HCT116 (cell line): ENCODE measurements at regions not wholly inside any gene's neighbourhood (a gene's known extent, or its start where the extent isn't known, plus 50 kb on each side); places are given as distances from the start of the nearest gene placed in this dataset.

ENCODE experiments used
- ATAC-seq: fragments of 200-7000 bp; cut with Tn5 transposase; 2 replicates; pipeline ENCODE4 v1.9.1; 2020; ENCODE audit warnings: mild to moderate bottlenecking, moderate library complexity
- BruUV-seq: library from RNA; stranded (reverse); fragments of 400-500 nt; replicated peaks from 2 replicates; lab custom pipeline; 2021; lab: Mats Ljungman, UMichigan
- CTCF ChIA-PET: fragments of 300-600 bp; sonication (Branson Sonifier 250); formaldehyde crosslinking; loops from one replicate; lab custom pipeline; 2021; ENCODE audit warnings: antibody characterized with exemption; lab: Charles Lee
- POLR2A ChIA-PET: fragments of 300-600, 350-600 bp; sonication (Branson Sonifier 250); formaldehyde crosslinking; loops from one replicate; lab custom pipeline; 2021; ENCODE audit warnings: antibody characterized with exemption; lab: Charles Lee
- RAD21 ChIA-PET, 2 experiments: fragments of 300-600 bp; sonication (Branson Sonifier 250); formaldehyde crosslinking; loops; one replicate each; lab custom pipeline; 2023; ENCODE audit warnings: low total read pairs in 2 of 2; ENCODE audit not compliant: uncharacterized antibody in 2 of 2, unreplicated experiment in 2 of 2, low non-redundant PET in 1 of 2; lab: Charles Lee
- DNase-seq: peaks from one replicate; pipeline ENCODE4 v3.0.0-alpha.2; 2010; ENCODE audit warnings: low read depth, low spot score
- H2AFZ ChIP-seq: fragments of 200-600 bp; shearing (Covaris generic), sonication (generic); 2 replicates; pipeline ENCODE4 v1.6.1; 2017; ENCODE audit warnings: low read depth, mixed run types, mixed read lengths, antibody characterized with exemption, low read length; ENCODE audit not compliant: poor library complexity, severe bottlenecking
- H3K27ac ChIP-seq: 2 replicates; pipeline ENCODE4 v1.5.1; 2012; ENCODE audit warnings: low read depth, low read length
- H3K27me3 ChIP-seq: fragments of 200-600 bp; sonication (generic); 2 replicates; pipeline ENCODE4 v1.6.1; 2016; ENCODE audit warnings: mixed run types, low read length, mixed read lengths; ENCODE audit not compliant: insufficient read depth
- H3K36me3 ChIP-seq, 2 experiments: fragments of 200-500 bp in 1 of 2; fragments of 200-600 bp in 1 of 2; sonication (Bioruptor generic) in 1 of 2; sonication (generic) in 1 of 2; 2 replicates each; pipeline versions ENCODE4 v1.5.1 to v1.6.1; 2014 to 2016; ENCODE audit warnings: low read length in 2 of 2, inconsistent platforms in 1 of 2, mixed read lengths in 1 of 2, mixed run types in 1 of 2; ENCODE audit not compliant: insufficient read depth in 2 of 2, control insufficient read depth in 1 of 2
- H3K4me1 ChIP-seq, 2 experiments: fragments of 200-600 bp in 1 of 2; sonication (generic) in 1 of 2; 2 replicates each; pipeline versions ENCODE4 v1.5.1 to v1.6.1; 2012 to 2017; ENCODE audit warnings: low read length in 2 of 2, inconsistent platforms in 1 of 2, mild to moderate bottlenecking in 1 of 2, mixed read lengths in 1 of 2, mixed run types in 1 of 2, moderate library complexity in 1 of 2; ENCODE audit not compliant: insufficient read depth in 2 of 2, control insufficient read depth in 1 of 2
- H3K4me2 ChIP-seq: fragments of 200-600 bp; sonication (generic); 2 replicates; pipeline ENCODE4 v1.6.1; 2017; ENCODE audit warnings: mixed run types, low read length, mixed read lengths
- H3K4me3 ChIP-seq, 2 experiments: fragments of 200-600 bp in 1 of 2; sonication (generic) in 1 of 2; replicated peaks in 1 of 2; 2 replicates each; pipeline ENCODE4 v1.5.1; 2011 to 2016; ENCODE audit warnings: low read length in 2 of 2, control low read depth in 1 of 2, low read depth in 1 of 2, mild to moderate bottlenecking in 1 of 2, mixed read lengths in 1 of 2, mixed run types in 1 of 2
- H3K79me2 ChIP-seq: fragments of 200-600 bp; sonication (generic); 2 replicates; pipeline ENCODE4 v1.6.1; 2017; ENCODE audit warnings: mild to moderate bottlenecking, mixed run types, low read length, moderate library complexity, mixed read lengths; ENCODE audit not compliant: insufficient read depth
- H3K9ac ChIP-seq: fragments of 200-600 bp; sonication (generic); 2 replicates; pipeline ENCODE4 v1.6.1; 2016; ENCODE audit warnings: low read length, mixed read lengths
- H3K9me2 ChIP-seq: fragments of 200-600 bp; sonication (generic), shearing (Covaris generic); 2 replicates; pipeline ENCODE4 v1.6.1; 2017; ENCODE audit warnings: mixed run types, mild to moderate bottlenecking, moderate library complexity; ENCODE audit not compliant: insufficient read depth
- H3K9me3 ChIP-seq, 2 experiments: fragments of 200-500 bp in 1 of 2; fragments of 200-600 bp in 1 of 2; sonication (Bioruptor generic) in 1 of 2; sonication (generic) in 1 of 2; 2 replicates each; pipeline ENCODE4 v1.6.1; 2014 to 2017; ENCODE audit warnings: low read length in 2 of 2, mixed read lengths in 2 of 2, inconsistent platforms in 1 of 2, low read depth in 1 of 2, mild to moderate bottlenecking in 1 of 2, mixed run types in 1 of 2, moderate library complexity in 1 of 2; ENCODE audit not compliant: control insufficient read depth in 1 of 2, insufficient read depth in 1 of 2
- H4K20me1 ChIP-seq: fragments of 200-600 bp; sonication (generic), shearing (Covaris generic); 2 replicates; pipeline ENCODE4 v1.6.1; 2017; ENCODE audit warnings: mixed run types, mild to moderate bottlenecking, moderate library complexity; ENCODE audit not compliant: insufficient read depth
- CBX3 ChIP-seq: IDR thresholded peaks from 2 replicates; pipeline ENCODE4 v1.6.1; 2012; ENCODE audit warnings: low read depth
- YY1 ChIP-seq: IDR thresholded peaks from 2 replicates; pipeline ENCODE4 v1.6.1; 2011; ENCODE audit warnings: low read length, low read depth, moderate library complexity, mild to moderate bottlenecking; ENCODE audit not compliant: insufficient replicate concordance; ENCODE audit errors: extremely low read depth
- intact Hi-C: fragments of 100-400 bp; cut with micrococcal nuclease; formaldehyde crosslinking; loops from 2 replicates; pipeline ENCODE4 v1.10.0; 2022
- TF ChIP-seq, protein P1 (sequence below): IDR thresholded peaks from 2 replicates; pipeline ENCODE4 v1.6.1; 2011; ENCODE audit warnings: mild to moderate bottlenecking, low read length, moderate library complexity; ENCODE audit not compliant: insufficient replicate concordance; ENCODE audit errors: extremely low read depth
- TF ChIP-seq, protein P2 (sequence below), 3 experiments: fragments of 200-600 bp in 1 of 3; sonication (generic) in 1 of 3; IDR thresholded peaks in 2 of 3; conservative IDR thresholded peaks in 1 of 3; 2 replicates each; pipeline ENCODE4 v1.5.1; 2012 to 2017; ENCODE audit warnings: low read depth in 2 of 3, low read length in 2 of 3, antibody characterized with exemption in 1 of 3, borderline replicate concordance in 1 of 3, control low read depth in 1 of 3, mild to moderate bottlenecking in 1 of 3, mixed read lengths in 1 of 3, mixed run types in 1 of 3, moderate library complexity in 1 of 3; ENCODE audit not compliant: insufficient read depth in 1 of 3
- TF ChIP-seq, protein P3 (sequence below): IDR thresholded peaks from 2 replicates; pipeline ENCODE4 v1.6.1; 2012
- TF ChIP-seq, protein P4 (sequence below): IDR thresholded peaks from 2 replicates; pipeline ENCODE4 v1.6.1; 2012; ENCODE audit warnings: low read depth
- TF ChIP-seq, protein P5 (sequence below): IDR thresholded peaks from 2 replicates; pipeline ENCODE4 v1.6.1; 2012

DNA sequence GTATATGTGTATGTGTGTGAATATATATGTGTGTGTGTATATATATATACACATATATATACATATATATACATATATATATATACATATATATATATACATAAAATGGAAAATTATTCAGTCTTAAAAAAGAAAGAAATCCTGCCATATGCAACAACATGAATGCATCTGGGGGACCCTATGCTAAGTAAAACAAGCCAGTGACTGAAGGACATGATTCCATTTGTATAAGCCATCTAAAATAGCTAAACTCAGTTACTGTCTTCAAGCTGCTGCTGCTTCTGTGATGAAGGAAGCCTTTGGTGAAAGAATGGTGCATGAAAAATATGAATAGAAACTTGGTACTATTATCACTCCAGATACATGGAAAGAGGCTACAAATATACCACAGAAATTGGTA is 118.6 kb downstream of the ATXN7L3B start:
- Histone ChIP-seq H2AFZ (no peak overlapping the region), H4K20me1 (no peaks in the 10 kb centered on the region), H3K9me2 (no peaks in the 10 kb centered on the region), H3K9me3 (no peaks in the 10 kb centered on the region), H3K4me3 (no peak overlapping the region), H3K4me2 (no peak overlapping the region), H3K36me3 (no peaks in the 10 kb centered on the region), H3K79me2 (no peaks in the 10 kb centered on the region), H3K4me1 (no peaks in the 10 kb centered on the region), H3K27me3 (no peaks in the 10 kb centered on the region), H3K27ac (no peak overlapping the region), H3K9ac (no peak overlapping the region)
- no TSS peak for BruUV-seq
- RAD21 ChIA-PET: no interaction called here
- no peak for ATAC-seq
- POLR2A ChIA-PET: no interaction called here
- intact Hi-C loops: no loop called here
- CTCF ChIA-PET: no interaction called here
- TF ChIP-seq, protein P1, sequence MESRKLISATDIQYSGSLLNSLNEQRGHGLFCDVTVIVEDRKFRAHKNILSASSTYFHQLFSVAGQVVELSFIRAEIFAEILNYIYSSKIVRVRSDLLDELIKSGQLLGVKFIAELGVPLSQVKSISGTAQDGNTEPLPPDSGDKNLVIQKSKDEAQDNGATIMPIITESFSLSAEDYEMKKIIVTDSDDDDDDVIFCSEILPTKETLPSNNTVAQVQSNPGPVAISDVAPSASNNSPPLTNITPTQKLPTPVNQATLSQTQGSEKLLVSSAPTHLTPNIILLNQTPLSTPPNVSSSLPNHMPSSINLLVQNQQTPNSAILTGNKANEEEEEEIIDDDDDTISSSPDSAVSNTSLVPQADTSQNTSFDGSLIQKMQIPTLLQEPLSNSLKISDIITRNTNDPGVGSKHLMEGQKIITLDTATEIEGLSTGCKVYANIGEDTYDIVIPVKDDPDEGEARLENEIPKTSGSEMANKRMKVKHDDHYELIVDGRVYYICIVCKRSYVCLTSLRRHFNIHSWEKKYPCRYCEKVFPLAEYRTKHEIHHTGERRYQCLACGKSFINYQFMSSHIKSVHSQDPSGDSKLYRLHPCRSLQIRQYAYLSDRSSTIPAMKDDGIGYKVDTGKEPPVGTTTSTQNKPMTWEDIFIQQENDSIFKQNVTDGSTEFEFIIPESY: no peak
- TF ChIP-seq YY1 (no peak), CBX3 (no peak)
- TF ChIP-seq, protein P2, sequence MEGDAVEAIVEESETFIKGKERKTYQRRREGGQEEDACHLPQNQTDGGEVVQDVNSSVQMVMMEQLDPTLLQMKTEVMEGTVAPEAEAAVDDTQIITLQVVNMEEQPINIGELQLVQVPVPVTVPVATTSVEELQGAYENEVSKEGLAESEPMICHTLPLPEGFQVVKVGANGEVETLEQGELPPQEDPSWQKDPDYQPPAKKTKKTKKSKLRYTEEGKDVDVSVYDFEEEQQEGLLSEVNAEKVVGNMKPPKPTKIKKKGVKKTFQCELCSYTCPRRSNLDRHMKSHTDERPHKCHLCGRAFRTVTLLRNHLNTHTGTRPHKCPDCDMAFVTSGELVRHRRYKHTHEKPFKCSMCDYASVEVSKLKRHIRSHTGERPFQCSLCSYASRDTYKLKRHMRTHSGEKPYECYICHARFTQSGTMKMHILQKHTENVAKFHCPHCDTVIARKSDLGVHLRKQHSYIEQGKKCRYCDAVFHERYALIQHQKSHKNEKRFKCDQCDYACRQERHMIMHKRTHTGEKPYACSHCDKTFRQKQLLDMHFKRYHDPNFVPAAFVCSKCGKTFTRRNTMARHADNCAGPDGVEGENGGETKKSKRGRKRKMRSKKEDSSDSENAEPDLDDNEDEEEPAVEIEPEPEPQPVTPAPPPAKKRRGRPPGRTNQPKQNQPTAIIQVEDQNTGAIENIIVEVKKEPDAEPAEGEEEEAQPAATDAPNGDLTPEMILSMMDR (IDR thresholded peaks at IDR 0.05 in 2 of 3, conservative IDR thresholded peaks at IDR 0.05 in 1 of 3; ENCODE audit: borderline replicate concordance in 1 of 3, insufficient read depth in 1 of 3, low read depth in 2 of 3, low read length in 2 of 3): no peak
- TF ChIP-seq, protein P3, sequence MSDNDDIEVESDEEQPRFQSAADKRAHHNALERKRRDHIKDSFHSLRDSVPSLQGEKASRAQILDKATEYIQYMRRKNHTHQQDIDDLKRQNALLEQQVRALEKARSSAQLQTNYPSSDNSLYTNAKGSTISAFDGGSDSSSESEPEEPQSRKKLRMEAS: no peak
- TF ChIP-seq, protein P4, sequence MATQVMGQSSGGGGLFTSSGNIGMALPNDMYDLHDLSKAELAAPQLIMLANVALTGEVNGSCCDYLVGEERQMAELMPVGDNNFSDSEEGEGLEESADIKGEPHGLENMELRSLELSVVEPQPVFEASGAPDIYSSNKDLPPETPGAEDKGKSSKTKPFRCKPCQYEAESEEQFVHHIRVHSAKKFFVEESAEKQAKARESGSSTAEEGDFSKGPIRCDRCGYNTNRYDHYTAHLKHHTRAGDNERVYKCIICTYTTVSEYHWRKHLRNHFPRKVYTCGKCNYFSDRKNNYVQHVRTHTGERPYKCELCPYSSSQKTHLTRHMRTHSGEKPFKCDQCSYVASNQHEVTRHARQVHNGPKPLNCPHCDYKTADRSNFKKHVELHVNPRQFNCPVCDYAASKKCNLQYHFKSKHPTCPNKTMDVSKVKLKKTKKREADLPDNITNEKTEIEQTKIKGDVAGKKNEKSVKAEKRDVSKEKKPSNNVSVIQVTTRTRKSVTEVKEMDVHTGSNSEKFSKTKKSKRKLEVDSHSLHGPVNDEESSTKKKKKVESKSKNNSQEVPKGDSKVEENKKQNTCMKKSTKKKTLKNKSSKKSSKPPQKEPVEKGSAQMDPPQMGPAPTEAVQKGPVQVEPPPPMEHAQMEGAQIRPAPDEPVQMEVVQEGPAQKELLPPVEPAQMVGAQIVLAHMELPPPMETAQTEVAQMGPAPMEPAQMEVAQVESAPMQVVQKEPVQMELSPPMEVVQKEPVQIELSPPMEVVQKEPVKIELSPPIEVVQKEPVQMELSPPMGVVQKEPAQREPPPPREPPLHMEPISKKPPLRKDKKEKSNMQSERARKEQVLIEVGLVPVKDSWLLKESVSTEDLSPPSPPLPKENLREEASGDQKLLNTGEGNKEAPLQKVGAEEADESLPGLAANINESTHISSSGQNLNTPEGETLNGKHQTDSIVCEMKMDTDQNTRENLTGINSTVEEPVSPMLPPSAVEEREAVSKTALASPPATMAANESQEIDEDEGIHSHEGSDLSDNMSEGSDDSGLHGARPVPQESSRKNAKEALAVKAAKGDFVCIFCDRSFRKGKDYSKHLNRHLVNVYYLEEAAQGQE: no peak
- TF ChIP-seq, protein P5, sequence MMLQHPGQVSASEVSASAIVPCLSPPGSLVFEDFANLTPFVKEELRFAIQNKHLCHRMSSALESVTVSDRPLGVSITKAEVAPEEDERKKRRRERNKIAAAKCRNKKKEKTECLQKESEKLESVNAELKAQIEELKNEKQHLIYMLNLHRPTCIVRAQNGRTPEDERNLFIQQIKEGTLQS: no peak
- no peak for DNase-seq
